ENCODE measurements at regions not wholly inside any gene's neighbourhood (a gene's known extent, or its start where the extent isn't known, plus 50 kb on each side); places are given as distances from the start of the nearest gene placed in this dataset.

- no peak overlapping the region for H3K4me3 ChIP-seq
- H3K9me3 ChIP-seq, result no peaks in the 10 kb centered on the region
- 0% methylated on average over 1 of the region's 1 CpG for WGBS, 5 donors
- no peak overlapping the region for H3K27ac ChIP-seq
- H3K36me3 ChIP-seq, result no peaks in the 10 kb centered on the region
- intact Hi-C loops (cut with DNase I; ENCODE audit: low total_unique reads), result no loop called here
- peaks cover 0 to 10% (median 5%) of the 10 kb centered on the region in 4 donors for H3K4me1 ChIP-seq
- no peak for DNase-seq
- no peaks in the 10 kb centered on the region for H3K27me3 ChIP-seq
- no peak for TF ChIP-seq POLR2AphosphoS5 (IDR thresholded peaks at IDR 0.05)
- TF ChIP-seq POLR2A (IDR thresholded peaks at IDR 0.05), result no peak
- TF ChIP-seq, protein P1, sequence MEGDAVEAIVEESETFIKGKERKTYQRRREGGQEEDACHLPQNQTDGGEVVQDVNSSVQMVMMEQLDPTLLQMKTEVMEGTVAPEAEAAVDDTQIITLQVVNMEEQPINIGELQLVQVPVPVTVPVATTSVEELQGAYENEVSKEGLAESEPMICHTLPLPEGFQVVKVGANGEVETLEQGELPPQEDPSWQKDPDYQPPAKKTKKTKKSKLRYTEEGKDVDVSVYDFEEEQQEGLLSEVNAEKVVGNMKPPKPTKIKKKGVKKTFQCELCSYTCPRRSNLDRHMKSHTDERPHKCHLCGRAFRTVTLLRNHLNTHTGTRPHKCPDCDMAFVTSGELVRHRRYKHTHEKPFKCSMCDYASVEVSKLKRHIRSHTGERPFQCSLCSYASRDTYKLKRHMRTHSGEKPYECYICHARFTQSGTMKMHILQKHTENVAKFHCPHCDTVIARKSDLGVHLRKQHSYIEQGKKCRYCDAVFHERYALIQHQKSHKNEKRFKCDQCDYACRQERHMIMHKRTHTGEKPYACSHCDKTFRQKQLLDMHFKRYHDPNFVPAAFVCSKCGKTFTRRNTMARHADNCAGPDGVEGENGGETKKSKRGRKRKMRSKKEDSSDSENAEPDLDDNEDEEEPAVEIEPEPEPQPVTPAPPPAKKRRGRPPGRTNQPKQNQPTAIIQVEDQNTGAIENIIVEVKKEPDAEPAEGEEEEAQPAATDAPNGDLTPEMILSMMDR (IDR thresholded peaks at IDR 0.05), result no peak
- TF ChIP-seq EP300 (IDR thresholded peaks at IDR 0.05), result no peak
These were observed 420.6 kb downstream of the TUSC7 start for GRCh38 chr3:117130222-117130621.

- H3K4me3 ChIP-seq, result no peak overlapping the region
- peaks cover 0 to 10% (median 5%) of the 10 kb centered on the region in 4 donors for H3K4me1 ChIP-seq
- DNase-seq, result peak; percentile 34 to 40
- intact Hi-C loops (cut with DNase I; ENCODE audit: low total_unique reads), result no loop called here
- no peaks in the 10 kb centered on the region for H3K27me3 ChIP-seq
- H3K9me3 ChIP-seq, result no peaks in the 10 kb centered on the region
- TF ChIP-seq, protein P1 (IDR thresholded peaks at IDR 0.05), result no peak
- no peak for TF ChIP-seq EP300 (IDR thresholded peaks at IDR 0.05)
- H3K27ac ChIP-seq, result no peak overlapping the region
- WGBS, 5 donors, result 25 to 47% (median 33%) methylated on average over 9 of the region's 9 CpGs
- H3K36me3 ChIP-seq, result no peaks in the 10 kb centered on the region
These were observed 421.7 kb downstream of the TUSC7 start for GRCh38 chr3:117131259-117131658.

- intact Hi-C loops (cut with DNase I; ENCODE audit: low total_unique reads), result no loop called here
- TF ChIP-seq POLR2AphosphoS5 (IDR thresholded peaks at IDR 0.05) (no peak), EP300 (IDR thresholded peaks at IDR 0.05) (no peak), POLR2A (IDR thresholded peaks at IDR 0.05) (no peak)
- TF ChIP-seq, protein P1 (IDR thresholded peaks at IDR 0.05), result no peak
- Histone ChIP-seq H3K4me1 (peaks cover 0 to 10% (median 5%) of the 10 kb centered on the region in 4 donors), H3K4me3 (no peak overlapping the region), H3K9me3 (no peaks in the 10 kb centered on the region), H3K36me3 (no peaks in the 10 kb centered on the region), H3K27ac (no peak overlapping the region), H3K27me3 (no peaks in the 10 kb centered on the region)
- peak in 1 of 2 donors; percentile 63 for DNase-seq
- 72 to 97% (median 88%) methylated on average over 1 of the region's 1 CpG for WGBS, 5 donors
These were observed 423.5 kb downstream of the TUSC7 start for GRCh38 chr3:117133066-117133465.

GRCh38 chr3:117135207-117135606 lies 425.6 kb downstream of the TUSC7 start:
- Histone ChIP-seq H3K36me3 (no peaks in the 10 kb centered on the region), H3K4me1 (peaks cover 0 to 10% (median 5%) of the 10 kb centered on the region in 4 donors), H3K9me3 (no peaks in the 10 kb centered on the region), H3K27me3 (no peaks in the 10 kb centered on the region), H3K4me3 (no peak overlapping the region), H3K27ac (no peak overlapping the region)
- peak in 1 of 2 donors; percentile 18 for DNase-seq
- no peak for TF ChIP-seq POLR2A (IDR thresholded peaks at IDR 0.05)
- peak in 1 of 3 donors; percentile 10 for TF ChIP-seq POLR2AphosphoS5 (IDR thresholded peaks at IDR 0.05)
- TF ChIP-seq, protein P1 (IDR thresholded peaks at IDR 0.05), result no peak
- intact Hi-C loops (cut with DNase I; ENCODE audit: low total_unique reads), result no loop called here
